HG03378 (cell line): ENCODE measurements at regions not wholly inside any gene's neighbourhood (a gene's known extent, or its start where the extent isn't known, plus 50 kb on each side); places are given as distances from the start of the nearest gene placed in this dataset.
"Not testable (repeated sequence)": the region's sequence is repeated elsewhere in the genome, so short reads cannot be mapped to it uniquely, and the experiment has no call there.

Experiments used
- ATAC-seq: cut with Tn5 transposase; IDR thresholded peaks from one replicate; pipeline ENCODE4 v1.9.1; 2021; ENCODE audit warnings: mild to moderate bottlenecking, moderate library complexity; ENCODE audit not compliant: unreplicated experiment

GRCh38 chr2:199572571-199572970, 114.8 kb upstream of the SATB2 start:
- ATAC-seq: no peak

- ATAC-seq: no peak
These were observed 113.2 kb upstream of the SATB2 start for GRCh38 chr2:199570934-199571333.

- ATAC-seq: no peak
These were observed 111.6 kb upstream of the SATB2 start for GRCh38 chr2:199569336-199569735.

- ATAC-seq: no peak
These were observed 100.4 kb upstream of the SATB2 start for GRCh38 chr2:199558156-199558555.

- no peak for ATAC-seq
These were observed 99.0 kb upstream of the SATB2 start for GRCh38 chr2:199556527-199557285.

GRCh38 chr2:199554026-199554425, 96.3 kb upstream of the SATB2 start:
- ATAC-seq: no peak

GRCh38 chr2:199552141-199552540, 94.4 kb upstream of the SATB2 start:
- ATAC-seq: no peak

- ATAC-seq: no peak
These were observed 86.0 kb upstream of the SATB2 start for GRCh38 chr2:199543606-199544172.

GRCh38 chr2:199535445-199536177, 77.9 kb upstream of the SATB2 start:
- no peak for ATAC-seq

- not testable (repeated sequence) for ATAC-seq
These were observed 76.1 kb upstream of the SATB2 start for GRCh38 chr2:199533873-199534272.

GRCh38 chr2:199527071-199527470, 69.3 kb upstream of the SATB2 start:
- no peak for ATAC-seq

GRCh38 chr2:199524689-199525574, 67.2 kb upstream of the SATB2 start:
- no peak for ATAC-seq

- peak; percentile 79 for ATAC-seq
These were observed 51.7 kb upstream of the SATB2 start for GRCh38 chr2:199509403-199509802.
